HepG2 (cell line): ENCODE measurements at regions not wholly inside any gene's neighbourhood (a gene's known extent, or its start where the extent isn't known, plus 50 kb on each side); places are given as distances from the start of the nearest gene placed in this dataset.

Experiments
- ATAC-seq: fragments of 200-7000 bp; cut with Tn5 transposase; 3 replicates; pipeline ENCODE4 v1.9.1; 2020; ENCODE audit warnings: mild to moderate bottlenecking, moderate library complexity
- BruUV-seq: library from RNA; stranded (reverse); fragments of 400-500 nt; replicated peaks from 2 replicates; lab custom pipeline; 2021; lab: Mats Ljungman, UMichigan
- CTCF ChIA-PET: fragments of 300-600 bp; formaldehyde crosslinking; extraction: SDS; loops from one replicate; lab custom pipeline; 2021; ENCODE audit warnings: low total read pairs, inconsistent platforms, low intra/inter-chr PET ratio; lab: Yijun Ruan, JAX
- POLR2A ChIA-PET: fragments of 350-600 bp; sonication (Branson Sonifier 250); formaldehyde crosslinking; loops from one replicate; lab custom pipeline; 2020; ENCODE audit warnings: antibody characterized with exemption, inconsistent platforms; lab: Yijun Ruan, JAX
- DNase-seq: peaks from one replicate; pipeline ENCODE4 v3.0.0-alpha.2; 2015; ENCODE audit warnings: low spot score
- FAIRE-seq: peaks from 3 replicates; lab custom pipeline; 2011; peaks lifted over from hg19 to GRCh38; lab: Jason Lieb, UNC
- H2AFZ ChIP-seq: one replicate; pipeline ENCODE4 v1.6.1; 2011; ENCODE audit warnings: low read length, inconsistent platforms
- H3K27ac ChIP-seq: fragments of 300-600 bp; 3 replicates; pipeline ENCODE4 v1.8.0; 2011; ENCODE audit warnings: mixed run types, mild to moderate bottlenecking, mixed read lengths, low read length, inconsistent platforms; ENCODE audit not compliant: insufficient read depth; ENCODE audit errors: extremely low read length
- H3K27me3 ChIP-seq, 2 experiments: fragments of 200-600 bp in 1 of 2; 2 replicates in 1 of 2; 3 replicates in 1 of 2; pipeline versions ENCODE4 v1.6.0 to v1.8.0; 2011; ENCODE audit warnings: low read length in 2 of 2, mild to moderate bottlenecking in 2 of 2, moderate library complexity in 2 of 2, inconsistent platforms in 1 of 2; ENCODE audit not compliant: insufficient read depth in 2 of 2, control insufficient read depth in 1 of 2
- H3K36me3 ChIP-seq, 2 experiments: fragments of 200-600 bp in 1 of 2; replicated peaks in 1 of 2; 2 replicates in 1 of 2; 3 replicates in 1 of 2; pipeline versions ENCODE4 v1.5.1 to v1.8.0; 2011; ENCODE audit warnings: low read length in 2 of 2, inconsistent platforms in 1 of 2; ENCODE audit not compliant: insufficient read depth in 2 of 2, control insufficient read depth in 1 of 2
- H3K4me1 ChIP-seq: 2 replicates; pipeline ENCODE4 v1.5.1; 2012; ENCODE audit warnings: low read length, inconsistent platforms; ENCODE audit not compliant: insufficient read depth
- H3K4me2 ChIP-seq: 2 replicates; pipeline ENCODE4 v1.6.0; 2011; ENCODE audit warnings: low read depth, low read length, inconsistent platforms
- H3K4me3 ChIP-seq, 3 experiments: fragments of 200-600 bp in 1 of 3; sonication (generic), shearing (Covaris generic) in 1 of 3; replicated peaks in 1 of 3; 2 replicates each; pipeline ENCODE4 v1.5.1; 2011 to 2016; ENCODE audit warnings: low read length in 3 of 3, inconsistent platforms in 2 of 3, low read depth in 2 of 3, mild to moderate bottlenecking in 2 of 3, control low read depth in 1 of 3, mixed read lengths in 1 of 3; ENCODE audit not compliant: insufficient read depth in 1 of 3
- H3K79me2 ChIP-seq: one replicate; pipeline ENCODE4 v1.6.1; 2011; ENCODE audit warnings: low read length, inconsistent platforms; ENCODE audit not compliant: insufficient read depth
- H3K9ac ChIP-seq: 2 replicates; pipeline ENCODE4 v1.6.0; 2011; ENCODE audit warnings: mild to moderate bottlenecking, low read depth, low read length, inconsistent platforms; ENCODE audit not compliant: insufficient read depth
- H3K9me3 ChIP-seq: 2 replicates; pipeline ENCODE4 v1.5.1; 2012; ENCODE audit warnings: mild to moderate bottlenecking, low read length
- H4K20me1 ChIP-seq: 2 replicates; pipeline ENCODE4 v1.6.0; 2011; ENCODE audit warnings: inconsistent platforms, mild to moderate bottlenecking, low read length, moderate library complexity; ENCODE audit not compliant: insufficient read depth
- CEBPB ChIP-seq: IDR thresholded peaks from 2 replicates; pipeline ENCODE4 v1.6.1; 2011; ENCODE audit warnings: low read depth, low read length, improper control_type of control experiment, borderline replicate concordance
- ETS1 ChIP-seq: sonication (generic); formaldehyde crosslinking; IDR thresholded peaks from 2 replicates; pipeline ENCODE4 v1.4.0; 2020; ENCODE audit warnings: missing genetic modification reagents
- HNRNPL ChIP-seq: fragments of 200-400 bp; formaldehyde crosslinking; IDR thresholded peaks from 2 replicates; pipeline ENCODE4 v1.6.1; 2017; ENCODE audit warnings: mild to moderate bottlenecking, low read depth, low read length
- HNRNPLL ChIP-seq: fragments of 200-400 bp; formaldehyde crosslinking; IDR thresholded peaks from 2 replicates; pipeline ENCODE4 v1.6.1; 2017; ENCODE audit warnings: mild to moderate bottlenecking, low read depth, low read length; ENCODE audit not compliant: poor library complexity, severe bottlenecking
- HOXA5 ChIP-seq: sonication (generic); formaldehyde crosslinking; IDR thresholded peaks from 2 replicates; pipeline ENCODE4 v1.4.0; 2020; ENCODE audit warnings: missing genetic modification reagents
- IRF2 ChIP-seq: IDR thresholded peaks from 2 replicates; pipeline ENCODE4 v1.6.1; 2018; ENCODE audit warnings: missing genetic modification reagents, missing compliant biosample characterization
- PAF1 ChIP-seq: IDR thresholded peaks from 2 replicates; pipeline ENCODE4 v1.6.1; 2016; ENCODE audit warnings: missing genetic modification reagents, missing compliant biosample characterization
- PLRG1 ChIP-seq: fragments of 450-650 bp; conservative IDR thresholded peaks from 2 replicates; pipeline ENCODE4 v1.6.1; 2016
- RFX5 ChIP-seq: IDR thresholded peaks from 2 replicates; pipeline ENCODE4 v1.6.1; 2011; ENCODE audit warnings: low read depth, low read length, improper control_type of control experiment
- SETDB1 ChIP-seq: sonication (generic); formaldehyde crosslinking; IDR thresholded peaks from 2 replicates; pipeline ENCODE4 v1.5.1; 2020; ENCODE audit warnings: missing genetic modification reagents, mild to moderate bottlenecking, borderline replicate concordance
- SRSF1 ChIP-seq: fragments of 200-400 bp; formaldehyde crosslinking; optimal IDR thresholded peaks from 2 replicates; pipeline ENCODE3; 2017; ENCODE audit warnings: mild to moderate bottlenecking, low read depth, low read length, moderate library complexity
- SRY ChIP-seq: sonication (generic); formaldehyde crosslinking; IDR thresholded peaks from 2 replicates; pipeline ENCODE4 v1.8.0; 2022; ENCODE audit warnings: mild to moderate bottlenecking, missing genetic modification reagents
- ZBTB20 ChIP-seq: sonication (generic); formaldehyde crosslinking; IDR thresholded peaks from 2 replicates; pipeline ENCODE4 v1.8.1; 2023; ENCODE audit warnings: missing genetic modification reagents, low read depth, mild to moderate bottlenecking, borderline replicate concordance
- ZNF350 ChIP-seq: sonication (generic); formaldehyde crosslinking; IDR thresholded peaks from 2 replicates; pipeline ENCODE4 v1.4.0; 2020; ENCODE audit warnings: mild to moderate bottlenecking, low read depth, missing genetic modification reagents, borderline replicate concordance
- ZNF552 ChIP-seq: sonication (generic); formaldehyde crosslinking; IDR thresholded peaks from 2 replicates; pipeline ENCODE4 v1.9.0; 2022; ENCODE audit warnings: missing genetic modification reagents, mild to moderate bottlenecking, borderline replicate concordance
- ZNF672 ChIP-seq: sonication (generic); formaldehyde crosslinking; IDR thresholded peaks from 2 replicates; pipeline ENCODE4 v1.8.1; 2022; ENCODE audit warnings: missing genetic modification reagents
- WGBS: methylation state at CpG from one replicate; pipeline ENCODE4 v1.1.6; 2017; ENCODE audit warnings: low lambda C conversion rate; 5-methylcytosine and 5-hydroxymethylcytosine counted together
- in situ Hi-C: cut with HindIII; loops from 2 replicates; pipeline ENCODE4 v1.10.0; 2017; ENCODE audit warnings: low pct_unique_long_range_greater_than_20kb; ENCODE audit not compliant: extremely low pct_ligation_motif_present
- intact Hi-C: fragments of 100-400 bp; cut with micrococcal nuclease; formaldehyde crosslinking; loops from one replicate; pipeline ENCODE4 v1.10.0; 2022; ENCODE audit not compliant: unreplicated experiment

GRCh38 chr3:18544146-18544545 lies 119.0 kb upstream of the SATB1 start:
- Histone ChIP-seq H3K9me3 (no peaks in the 10 kb centered on the region), H2AFZ (no peak overlapping the region), H3K27me3 (no peaks in the 10 kb centered on the region), H3K4me2 (no peak overlapping the region), H3K79me2 (no peaks in the 10 kb centered on the region), H3K9ac (no peak overlapping the region), H3K27ac (no peak overlapping the region), H3K4me3 (no peak overlapping the region), H4K20me1 (no peaks in the 10 kb centered on the region), H3K4me1 (no peaks in the 10 kb centered on the region), H3K36me3 (no peaks in the 10 kb centered on the region)
- no TSS peak for BruUV-seq
- no peak for TF ChIP-seq RFX5
- TF ChIP-seq SRY (CRISPR knock-in tag): no peak
- TF ChIP-seq HNRNPL: no peak
- in situ Hi-C loops (no loop called here), intact Hi-C loops (no loop called here)
- ChIA-PET CTCF (no interaction called here), POLR2A (no interaction called here)
- DNase-seq (no peak), ATAC-seq (no peak), FAIRE-seq (no peak)
- 19% methylated on average over 4 of the region's 4 CpGs for WGBS

GRCh38 chr3:18538463-18539230 lies 113.5 kb upstream of the SATB1 start:
- H3K27ac ChIP-seq: no peak overlapping the region
- BruUV-seq: no TSS peak
- H3K4me3 ChIP-seq: no peak overlapping the region
- WGBS: 3% methylated on average over 7 of the region's 7 CpGs
- ATAC-seq (no peak), DNase-seq (no peak), FAIRE-seq (no peak)
- H3K79me2 ChIP-seq: no peaks in the 10 kb centered on the region
- in situ Hi-C loops: no loop called here
- no peaks in the 10 kb centered on the region for H4K20me1 ChIP-seq
- H3K4me2 ChIP-seq: no peak overlapping the region
- H2AFZ ChIP-seq: no peak overlapping the region
- H3K9ac ChIP-seq: no peak overlapping the region
- H3K36me3 ChIP-seq: no peaks in the 10 kb centered on the region
- H3K9me3 ChIP-seq: no peaks in the 10 kb centered on the region
- ChIA-PET POLR2A (no interaction called here), CTCF (no interaction called here)
- no peak for TF ChIP-seq ETS1 (CRISPR knock-in tag)
- no peak for TF ChIP-seq ZNF350
- no peak for TF ChIP-seq SRSF1
- no peak for TF ChIP-seq HNRNPLL
- TF ChIP-seq PLRG1: no peak
- TF ChIP-seq IRF2 (CRISPR knock-in tag): no peak
- TF ChIP-seq PAF1: no peak
- no peak for TF ChIP-seq ZBTB20 (CRISPR knock-in tag)
- no peak for TF ChIP-seq ZNF552 (CRISPR knock-in tag)
- no peak for TF ChIP-seq ZNF672
- no peak for TF ChIP-seq CEBPB
- TF ChIP-seq SETDB1 (CRISPR knock-in tag): no peak
- no peak for TF ChIP-seq HOXA5
- intact Hi-C loops: no loop called here
- H3K4me1 ChIP-seq: no peaks in the 10 kb centered on the region
- no peaks in the 10 kb centered on the region for H3K27me3 ChIP-seq
